Stimulated activated CD4-positive, alpha-beta T cell treated with anti-CD3 and anti-CD28 coated beads, Interleukin-12 subunit alpha, Interleukin-12 subunit beta, amount 100 ng/mL, for 4 hours (primary cell): ENCODE measurements at regions not wholly inside any gene's neighbourhood (a gene's known extent, or its start where the extent isn't known, plus 50 kb on each side); places are given as distances from the start of the nearest gene placed in this dataset.
"Not testable (repeated sequence)": the region's sequence is repeated elsewhere in the genome, so short reads cannot be mapped to it uniquely, and the experiment has no call there.

Source experiments
- DNase-seq: peaks from one replicate; pipeline ENCODE4 v3.0.0-alpha.2; 2020

- DNase-seq, result no peak
Measured at GRCh38 chr6:119511024-119511423, 161.5 kb upstream of the MAN1A1 start.

- no peak for DNase-seq
Measured at GRCh38 chr6:119510246-119510645, 160.7 kb upstream of the MAN1A1 start.

GRCh38 chr6:119506631-119507174 is 157.1 kb upstream of the MAN1A1 start:
- no peak for DNase-seq

GRCh38 chr6:119501798-119502483 is 152.4 kb upstream of the MAN1A1 start:
- no peak for DNase-seq

GRCh38 chr6:119499797-119500196 is 150.2 kb upstream of the MAN1A1 start:
- DNase-seq, result no peak

GRCh38 chr6:119497988-119498727 is 148.6 kb upstream of the MAN1A1 start:
- DNase-seq, result no peak

- DNase-seq, result no peak
Measured at GRCh38 chr6:119495230-119495683, 145.7 kb upstream of the MAN1A1 start.

- DNase-seq, result no peak
Measured at GRCh38 chr6:119493980-119494379, 144.4 kb upstream of the MAN1A1 start.

GRCh38 chr6:119491112-119491511 is 141.6 kb upstream of the MAN1A1 start:
- not testable (repeated sequence) for DNase-seq

GRCh38 chr6:119490050-119490449 is 140.5 kb upstream of the MAN1A1 start:
- DNase-seq, result not testable (repeated sequence)

GRCh38 chr6:119484598-119484997 is 135.0 kb upstream of the MAN1A1 start:
- DNase-seq, result no peak

GRCh38 chr6:119483908-119484307 is 134.3 kb upstream of the MAN1A1 start:
- DNase-seq, result no peak

- no peak for DNase-seq
Measured at GRCh38 chr6:119482850-119483285, 133.3 kb upstream of the MAN1A1 start.

- DNase-seq, result no peak
Measured at GRCh38 chr6:119481976-119482375, 132.4 kb upstream of the MAN1A1 start.

GRCh38 chr6:119480961-119481497 is 131.5 kb upstream of the MAN1A1 start:
- no peak for DNase-seq

- DNase-seq, result no peak
Measured at GRCh38 chr6:119479860-119480655, 130.5 kb upstream of the MAN1A1 start.

- no peak for DNase-seq
Measured at GRCh38 chr6:119476554-119476953, 127.0 kb upstream of the MAN1A1 start.

- no peak for DNase-seq
Measured at GRCh38 chr6:119476024-119476423, 126.5 kb upstream of the MAN1A1 start.

- DNase-seq, result no peak
Measured at GRCh38 chr6:119470893-119471542, 121.5 kb upstream of the MAN1A1 start.

GRCh38 chr6:119467488-119468081 is 118.0 kb upstream of the MAN1A1 start:
- no peak for DNase-seq

- no peak for DNase-seq
Measured at GRCh38 chr6:119466226-119466625, 116.7 kb upstream of the MAN1A1 start.

- no peak for DNase-seq
Measured at GRCh38 chr6:119463081-119463626, 113.6 kb upstream of the MAN1A1 start.
